Stimulated activated memory B cell treated with anti-CD40 and anti-IgM and Interleukin-4, amounts not matched to agents 10 μg/mL and 1 μg/mL and 100 μg/mL, for 72 hours (primary cell): ENCODE measurements at regions not wholly inside any gene's neighbourhood (a gene's known extent, or its start where the extent isn't known, plus 50 kb on each side); places are given as distances from the start of the nearest gene placed in this dataset.

Experiments used
- ATAC-seq: fragments of 150-1000 bp; cut with Tn5 transposase; 2 replicates; pipeline ENCODE4 v1.10.0; 2021
- H3K27ac Mint-ChIP-seq: one replicate; pipeline ENCODE4 v1.8.0; 2022; ENCODE audit warnings: mild to moderate bottlenecking, mixed read lengths
- H3K27me3 Mint-ChIP-seq: one replicate; pipeline ENCODE4 v1.8.0; 2022; ENCODE audit warnings: mixed read lengths
- H3K36me3 Mint-ChIP-seq: one replicate; pipeline ENCODE4 v1.8.0; 2022; ENCODE audit warnings: mixed read lengths
- H3K4me1 Mint-ChIP-seq: one replicate; pipeline ENCODE4 v1.8.0; 2022; ENCODE audit warnings: mixed read lengths
- H3K4me3 Mint-ChIP-seq: one replicate; pipeline ENCODE4 v1.8.0; 2022; ENCODE audit warnings: mild to moderate bottlenecking, moderate library complexity, mixed read lengths
- H3K9me3 Mint-ChIP-seq: one replicate; pipeline ENCODE4 v1.8.0; 2022; ENCODE audit warnings: mixed read lengths

DNA sequence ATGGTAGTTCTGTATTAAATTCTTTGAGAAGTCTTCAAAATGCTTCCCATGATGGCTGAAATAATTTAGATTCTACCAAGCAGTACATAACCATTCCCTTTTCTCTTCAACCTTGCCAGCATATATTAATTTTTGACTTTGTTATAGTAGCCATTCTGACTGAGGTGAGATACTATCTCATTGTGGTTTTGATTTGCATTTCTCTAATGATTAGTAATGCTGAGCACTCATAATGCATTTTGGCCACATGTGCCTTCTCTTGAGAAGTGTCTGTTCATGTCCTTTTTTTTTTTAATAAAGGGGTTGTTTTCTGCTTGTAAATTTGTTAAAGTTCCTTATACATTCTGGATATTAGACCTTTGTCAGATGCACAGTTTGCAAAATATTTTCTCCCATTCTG, 173.9 kb downstream of the CALCRL start:
- Mint-ChIP-seq H3K9me3 (peaks cover 8% of the 10 kb centered on the region), H3K4me1 (no peaks in the 10 kb centered on the region), H3K36me3 (no peaks in the 10 kb centered on the region), H3K4me3 (no peak overlapping the region), H3K27me3 (no peaks in the 10 kb centered on the region), H3K27ac (no peak overlapping the region)
- ATAC-seq = no peak

DNA sequence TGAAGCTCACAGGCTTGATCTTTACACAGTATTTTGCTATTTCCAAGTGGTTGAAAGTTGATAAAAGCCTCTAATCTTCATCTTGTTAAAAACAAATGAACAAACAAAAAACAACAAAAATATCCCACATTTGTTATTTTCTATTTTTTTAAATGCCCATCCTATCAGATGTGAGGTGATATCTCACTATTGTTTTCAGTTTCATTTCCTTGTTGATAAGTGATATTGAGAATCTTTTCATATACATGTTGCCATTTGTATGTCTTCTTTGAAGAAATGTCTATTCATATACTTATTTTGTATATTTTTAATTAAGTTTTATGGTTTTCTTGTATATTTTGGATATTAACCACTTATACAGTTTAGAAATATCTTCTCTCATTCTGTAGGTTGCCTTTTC, 175.8 kb downstream of the CALCRL start:
- Mint-ChIP-seq H3K9me3 (peaks cover 10% of the 10 kb centered on the region), H3K36me3 (no peaks in the 10 kb centered on the region), H3K4me1 (no peaks in the 10 kb centered on the region), H3K27me3 (no peaks in the 10 kb centered on the region), H3K4me3 (no peak overlapping the region), H3K27ac (no peak overlapping the region)
- ATAC-seq = no peak

DNA sequence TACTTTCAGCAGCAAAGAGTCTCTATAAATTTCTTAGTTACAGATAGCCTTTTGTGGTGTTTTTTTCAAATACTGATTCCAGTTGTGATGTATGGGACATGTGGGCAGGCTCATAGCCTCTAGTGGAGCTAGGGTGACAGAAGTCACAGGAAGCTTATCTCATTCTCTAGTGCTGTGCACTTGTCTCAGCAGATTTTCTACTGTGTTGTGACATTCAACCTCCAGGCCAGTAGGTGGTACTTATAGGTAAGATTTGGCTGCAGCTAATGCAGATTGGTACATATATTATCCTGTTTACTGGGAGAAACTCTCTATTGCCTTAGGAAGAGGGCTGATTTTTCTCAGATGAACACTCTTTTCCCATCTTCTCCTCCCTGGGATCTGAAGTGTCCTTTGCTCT, 176.2 kb downstream of the CALCRL start:
- Mint-ChIP-seq H3K36me3 (no peaks in the 10 kb centered on the region), H3K27me3 (no peaks in the 10 kb centered on the region), H3K4me1 (no peaks in the 10 kb centered on the region), H3K9me3 (peaks cover 10% of the 10 kb centered on the region), H3K4me3 (no peak overlapping the region), H3K27ac (no peak overlapping the region)
- ATAC-seq = no peak

DNA sequence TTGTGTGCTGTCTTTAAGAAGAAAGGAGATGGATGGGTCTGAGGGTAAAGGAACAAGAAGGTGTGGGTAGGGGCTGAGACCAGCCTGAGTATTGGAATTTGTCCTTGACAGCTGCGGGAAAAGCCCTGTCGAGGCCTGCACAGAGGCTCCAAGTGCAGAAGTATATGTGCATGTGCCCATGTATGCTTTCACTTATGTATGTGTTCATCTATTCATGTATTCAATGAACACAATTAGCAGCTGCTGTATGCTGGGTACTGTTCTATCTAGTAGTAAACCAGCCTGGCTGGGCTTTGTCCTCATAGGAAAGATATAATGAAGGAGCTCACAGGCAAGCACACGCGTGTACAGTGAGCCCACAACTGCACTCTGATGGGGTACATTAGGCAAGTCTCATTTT, 181.4 kb downstream of the CALCRL start:
- H3K36me3 Mint-ChIP-seq = no peaks in the 10 kb centered on the region
- no peaks in the 10 kb centered on the region for H3K4me1 Mint-ChIP-seq
- H3K27ac Mint-ChIP-seq = no peak overlapping the region
- H3K9me3 Mint-ChIP-seq = peaks cover 5% of the 10 kb centered on the region
- H3K4me3 Mint-ChIP-seq = no peak overlapping the region
- peak; percentile 24 for ATAC-seq
- no peaks in the 10 kb centered on the region for H3K27me3 Mint-ChIP-seq

DNA sequence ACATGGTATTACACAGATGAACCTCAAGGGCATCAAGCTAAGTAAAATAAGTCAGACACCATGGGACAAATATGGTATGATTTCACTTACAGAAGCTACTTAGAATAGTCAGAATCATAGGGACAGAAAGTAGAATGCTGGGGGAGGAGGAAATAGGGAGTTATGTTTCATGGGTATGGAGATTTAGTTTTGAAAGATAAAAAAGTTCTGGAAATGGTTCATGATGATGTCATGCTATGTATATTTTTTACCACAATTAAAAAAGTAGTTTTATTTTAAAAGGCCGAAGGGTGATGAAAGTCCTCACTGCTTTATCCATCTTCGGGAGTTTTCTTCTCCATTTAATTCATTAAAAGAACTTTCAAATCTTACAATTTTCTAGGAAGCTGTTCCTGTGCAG, 181.9 kb downstream of the CALCRL start:
- no peaks in the 10 kb centered on the region for H3K36me3 Mint-ChIP-seq
- H3K4me3 Mint-ChIP-seq = no peak overlapping the region
- H3K9me3 Mint-ChIP-seq = peaks cover 5% of the 10 kb centered on the region
- H3K27me3 Mint-ChIP-seq = no peaks in the 10 kb centered on the region
- no peak for ATAC-seq
- H3K27ac Mint-ChIP-seq = no peak overlapping the region
- H3K4me1 Mint-ChIP-seq = no peaks in the 10 kb centered on the region

DNA sequence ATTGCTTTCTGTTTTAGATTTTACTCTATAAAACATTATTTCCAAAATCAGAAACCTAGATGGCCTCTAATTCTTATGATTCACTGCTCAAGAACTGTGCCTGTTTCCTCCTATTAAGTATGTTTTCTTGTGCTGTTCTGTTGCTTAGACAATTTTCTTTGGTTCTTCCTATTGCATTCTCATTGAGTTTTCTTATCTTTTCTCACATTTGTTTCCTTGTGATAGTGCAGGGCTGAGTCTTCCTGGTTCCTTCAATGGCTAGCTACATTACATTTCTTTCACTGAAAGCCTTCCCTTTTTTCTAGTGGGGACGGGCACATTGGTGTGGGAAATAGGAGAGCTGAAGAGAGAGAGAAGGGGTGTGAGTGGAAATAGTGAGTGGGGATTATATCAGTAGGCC, 183.4 kb downstream of the CALCRL start:
- Mint-ChIP-seq H3K9me3 (peaks cover 2% of the 10 kb centered on the region), H3K27me3 (no peaks in the 10 kb centered on the region), H3K27ac (no peak overlapping the region), H3K4me1 (no peaks in the 10 kb centered on the region), H3K4me3 (no peak overlapping the region), H3K36me3 (no peaks in the 10 kb centered on the region)
- no peak for ATAC-seq

DNA sequence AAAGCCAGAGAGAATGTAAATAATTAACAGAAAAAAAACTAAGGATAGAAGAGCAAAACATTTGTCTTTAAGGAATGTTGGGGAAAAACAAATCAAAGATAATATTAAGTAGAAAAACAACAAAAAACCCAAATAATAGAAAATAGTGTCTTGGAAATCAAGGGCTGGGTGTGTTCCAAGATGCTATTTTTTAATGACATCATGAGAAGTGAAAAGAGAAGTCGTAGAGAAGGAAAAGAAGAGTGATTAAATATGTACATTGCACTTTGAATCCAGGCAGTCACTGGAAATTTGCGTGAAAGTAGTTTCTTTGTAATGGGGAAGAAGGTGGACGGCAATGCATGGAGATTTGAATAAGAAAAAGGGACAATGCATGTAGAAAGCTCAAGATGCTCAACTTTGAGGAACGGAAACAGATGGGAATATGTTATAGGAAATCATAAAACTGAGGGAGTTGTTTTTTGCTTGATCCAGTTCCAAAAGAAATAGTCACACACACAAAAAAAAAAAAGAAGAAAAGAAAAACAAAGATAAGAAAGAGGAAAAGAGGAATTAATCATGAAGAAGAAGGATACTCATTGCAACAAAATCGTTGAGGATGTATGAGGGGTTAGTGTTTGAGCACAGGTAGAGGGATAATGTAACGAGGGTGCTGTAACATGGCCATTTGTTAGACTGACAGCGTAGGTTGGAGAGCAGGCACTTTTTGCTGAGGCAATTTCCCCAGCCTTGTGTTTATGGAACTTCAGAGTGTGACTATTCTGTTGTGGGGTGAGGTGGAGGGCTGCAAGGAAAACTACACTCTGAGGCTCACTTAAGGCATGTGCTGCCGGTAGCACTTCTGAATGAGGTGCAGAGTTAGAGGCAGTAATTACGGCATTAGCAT, 184.1 kb downstream of the CALCRL start:
- Mint-ChIP-seq H3K27ac (no peak overlapping the region), H3K4me1 (no peaks in the 10 kb centered on the region), H3K9me3 (peaks cover 2% of the 10 kb centered on the region), H3K4me3 (no peak overlapping the region), H3K27me3 (no peaks in the 10 kb centered on the region), H3K36me3 (no peaks in the 10 kb centered on the region)
- no peak for ATAC-seq

DNA sequence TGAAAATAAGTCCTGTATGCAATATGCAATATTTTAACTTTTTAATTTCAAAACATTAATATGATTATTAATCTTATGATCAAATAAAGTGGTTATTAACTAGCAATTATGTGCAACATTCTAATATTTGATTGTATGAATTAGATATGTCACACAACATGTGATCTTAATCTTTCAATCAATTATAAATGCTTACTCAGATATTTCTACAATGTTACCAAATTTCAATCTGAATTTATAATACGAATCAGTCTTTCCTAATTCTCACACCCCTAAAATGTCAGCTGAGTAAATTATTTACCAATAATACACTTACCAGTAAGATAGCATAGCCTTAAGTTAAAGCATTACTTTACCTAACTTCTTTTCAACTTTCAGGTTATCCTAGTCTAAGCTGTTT, 186.3 kb downstream of the CALCRL start:
- no peaks in the 10 kb centered on the region for H3K27me3 Mint-ChIP-seq
- no peak overlapping the region for H3K27ac Mint-ChIP-seq
- no peaks in the 10 kb centered on the region for H3K9me3 Mint-ChIP-seq
- ATAC-seq = no peak
- H3K4me1 Mint-ChIP-seq = no peaks in the 10 kb centered on the region
- no peak overlapping the region for H3K4me3 Mint-ChIP-seq
- H3K36me3 Mint-ChIP-seq = no peaks in the 10 kb centered on the region

DNA sequence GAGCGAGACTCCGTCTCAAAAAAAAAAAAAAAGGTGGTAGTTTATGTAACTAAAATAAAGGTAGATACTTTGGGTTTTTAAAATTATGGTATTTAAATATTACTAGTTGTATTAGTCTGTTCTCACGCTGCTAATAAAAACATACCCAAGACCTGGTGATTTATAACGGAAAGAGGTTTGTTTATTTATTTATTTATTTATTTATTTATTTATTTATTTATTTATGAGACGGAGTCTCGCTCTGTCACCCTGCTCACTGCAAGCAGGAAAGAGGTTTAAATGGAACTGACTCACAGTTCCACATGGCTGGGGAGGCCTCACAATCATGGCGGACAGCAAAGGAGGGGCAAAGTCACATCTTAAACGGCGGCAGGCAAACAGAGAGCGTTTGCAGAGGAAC, 196.0 kb downstream of the CALCRL start:
- H3K4me1 Mint-ChIP-seq = no peaks in the 10 kb centered on the region
- H3K27ac Mint-ChIP-seq = no peak overlapping the region
- H3K27me3 Mint-ChIP-seq = no peaks in the 10 kb centered on the region
- no peaks in the 10 kb centered on the region for H3K36me3 Mint-ChIP-seq
- H3K4me3 Mint-ChIP-seq = no peak overlapping the region
- ATAC-seq = no peak
- no peaks in the 10 kb centered on the region for H3K9me3 Mint-ChIP-seq

DNA sequence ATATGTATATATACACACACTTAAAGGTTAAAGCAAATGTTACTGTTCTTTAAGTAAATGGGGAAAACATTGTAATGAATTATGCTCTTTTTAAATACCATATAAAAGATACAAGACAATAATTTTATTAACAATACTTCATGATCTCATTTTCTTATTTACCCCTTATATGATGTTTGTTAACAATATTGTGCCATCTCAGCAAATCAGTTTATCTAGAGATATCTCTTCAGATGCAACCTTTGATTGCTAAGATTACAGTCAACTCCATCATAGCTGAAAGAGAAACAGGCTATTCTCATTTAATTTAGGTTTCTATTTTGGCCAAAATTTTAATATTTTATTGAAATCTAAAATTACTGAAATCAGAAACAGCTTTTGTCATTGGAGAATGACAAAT, 197.9 kb downstream of the CALCRL start:
- Mint-ChIP-seq H3K4me3 (no peak overlapping the region), H3K27me3 (no peaks in the 10 kb centered on the region), H3K36me3 (no peaks in the 10 kb centered on the region), H3K4me1 (no peaks in the 10 kb centered on the region), H3K27ac (no peak overlapping the region), H3K9me3 (no peaks in the 10 kb centered on the region)
- ATAC-seq = no peak

DNA sequence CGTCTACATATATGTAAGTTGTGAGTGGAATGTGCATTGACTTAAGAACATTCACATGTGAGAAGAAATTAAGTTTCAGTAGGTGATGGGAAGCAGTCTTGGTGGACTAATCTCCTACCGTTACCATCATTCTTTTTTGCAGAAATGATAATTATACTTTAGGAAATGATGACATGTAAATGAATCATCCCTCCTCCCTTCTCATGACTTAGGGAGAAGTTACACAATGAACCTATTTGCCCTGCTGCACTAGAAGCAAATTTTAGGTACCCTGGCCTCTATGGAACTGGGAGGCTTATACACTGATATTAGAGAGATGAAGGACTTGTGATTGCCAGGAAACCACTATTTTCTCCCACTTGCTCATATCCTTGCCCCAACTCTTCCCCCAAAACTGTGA, 214.2 kb downstream of the CALCRL start:
- H3K27me3 Mint-ChIP-seq = no peaks in the 10 kb centered on the region
- H3K4me1 Mint-ChIP-seq = no peaks in the 10 kb centered on the region
- peaks cover 2% of the 10 kb centered on the region for H3K9me3 Mint-ChIP-seq
- no peak overlapping the region for H3K27ac Mint-ChIP-seq
- H3K4me3 Mint-ChIP-seq = no peak overlapping the region
- no peak for ATAC-seq
- no peaks in the 10 kb centered on the region for H3K36me3 Mint-ChIP-seq

DNA sequence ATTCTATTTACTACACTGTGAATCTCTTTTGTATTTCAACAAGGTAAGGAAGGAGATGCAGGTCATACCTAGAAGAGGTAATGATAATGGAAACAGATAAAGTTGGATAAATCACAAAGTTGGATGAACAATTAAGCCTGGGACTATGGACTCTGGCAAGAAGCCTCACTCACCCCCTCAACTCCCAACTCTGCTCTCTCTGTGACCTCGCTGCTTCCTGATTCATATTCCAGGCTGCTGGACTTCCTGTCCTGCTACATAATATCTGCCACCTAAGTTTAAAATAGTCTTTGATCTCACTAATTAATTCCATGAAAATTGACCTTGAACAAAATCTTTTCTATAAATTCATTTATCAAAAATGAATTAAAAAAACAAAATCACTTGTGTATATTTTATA, 215.3 kb downstream of the CALCRL start:
- Mint-ChIP-seq H3K4me1 (no peaks in the 10 kb centered on the region), H3K27ac (no peak overlapping the region), H3K27me3 (no peaks in the 10 kb centered on the region), H3K4me3 (no peak overlapping the region), H3K9me3 (peaks cover 2% of the 10 kb centered on the region), H3K36me3 (no peaks in the 10 kb centered on the region)
- ATAC-seq = no peak

DNA sequence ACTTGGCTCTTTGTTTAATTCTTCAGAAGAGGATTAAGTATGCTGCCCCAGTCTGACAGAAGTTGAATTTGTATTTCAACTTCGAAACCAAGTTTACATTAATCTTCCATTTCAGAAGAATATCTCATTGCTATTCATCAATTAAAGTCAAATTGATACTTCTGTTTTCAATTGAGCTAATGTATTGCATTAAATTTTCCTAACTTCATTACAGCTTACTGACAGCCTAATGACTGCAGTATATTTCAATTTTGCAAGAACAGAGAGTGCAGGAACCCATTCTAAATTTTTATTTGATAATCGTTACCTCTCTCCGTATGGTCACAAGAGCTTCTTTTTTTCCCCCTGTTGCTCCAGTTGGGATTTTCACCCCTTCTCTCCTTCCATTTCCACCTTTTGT, 218.0 kb downstream of the CALCRL start:
- H3K4me3 Mint-ChIP-seq = no peak overlapping the region
- H3K27me3 Mint-ChIP-seq = no peaks in the 10 kb centered on the region
- H3K36me3 Mint-ChIP-seq = no peaks in the 10 kb centered on the region
- no peak for ATAC-seq
- peaks cover 2% of the 10 kb centered on the region for H3K9me3 Mint-ChIP-seq
- no peaks in the 10 kb centered on the region for H3K4me1 Mint-ChIP-seq
- H3K27ac Mint-ChIP-seq = no peak overlapping the region

DNA sequence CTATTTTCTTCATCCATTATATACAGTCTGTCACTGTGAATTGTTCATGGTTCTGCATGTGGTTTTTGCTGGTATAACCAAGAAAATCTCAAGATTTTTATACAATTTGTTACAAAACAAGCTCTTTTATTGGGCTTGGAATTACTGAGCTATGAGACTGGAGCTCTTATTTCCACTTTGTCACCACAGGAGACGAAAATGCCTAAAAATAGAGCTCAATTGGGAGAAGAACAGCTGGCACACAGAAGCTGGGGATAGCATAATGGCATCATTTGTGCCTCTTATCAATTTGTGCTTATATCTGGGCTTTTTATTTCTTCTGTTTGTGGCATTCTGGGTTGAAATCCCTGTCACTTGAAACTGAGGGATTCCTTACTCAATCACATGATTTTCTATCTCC, 219.1 kb downstream of the CALCRL start:
- no peaks in the 10 kb centered on the region for H3K27me3 Mint-ChIP-seq
- H3K4me3 Mint-ChIP-seq = no peak overlapping the region
- H3K9me3 Mint-ChIP-seq = peaks cover 2% of the 10 kb centered on the region
- H3K27ac Mint-ChIP-seq = no peak overlapping the region
- H3K4me1 Mint-ChIP-seq = no peaks in the 10 kb centered on the region
- ATAC-seq = no peak
- no peaks in the 10 kb centered on the region for H3K36me3 Mint-ChIP-seq

DNA sequence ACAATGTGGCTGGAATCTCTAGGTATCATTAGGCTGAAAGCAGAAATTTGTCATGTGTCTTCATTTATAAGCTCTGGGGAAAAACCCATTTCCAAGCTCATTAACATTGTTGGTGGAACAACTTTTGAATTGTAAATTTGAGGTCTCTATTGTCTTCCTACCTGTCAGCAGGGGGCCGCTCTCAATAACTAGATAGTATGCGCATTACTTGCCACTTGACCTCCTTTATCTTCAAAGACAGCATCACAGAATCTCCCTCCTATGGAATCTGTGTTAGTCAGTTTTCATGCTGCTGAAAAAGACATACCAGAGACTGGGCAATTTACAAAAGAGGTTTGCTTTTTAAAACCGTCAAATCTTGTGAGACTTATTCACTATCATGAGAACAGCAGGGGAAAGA, 223.1 kb downstream of the CALCRL start:
- Mint-ChIP-seq H3K36me3 (no peaks in the 10 kb centered on the region), H3K27me3 (no peaks in the 10 kb centered on the region), H3K4me1 (no peaks in the 10 kb centered on the region), H3K4me3 (no peak overlapping the region), H3K27ac (no peak overlapping the region), H3K9me3 (no peaks in the 10 kb centered on the region)
- ATAC-seq = no peak

DNA sequence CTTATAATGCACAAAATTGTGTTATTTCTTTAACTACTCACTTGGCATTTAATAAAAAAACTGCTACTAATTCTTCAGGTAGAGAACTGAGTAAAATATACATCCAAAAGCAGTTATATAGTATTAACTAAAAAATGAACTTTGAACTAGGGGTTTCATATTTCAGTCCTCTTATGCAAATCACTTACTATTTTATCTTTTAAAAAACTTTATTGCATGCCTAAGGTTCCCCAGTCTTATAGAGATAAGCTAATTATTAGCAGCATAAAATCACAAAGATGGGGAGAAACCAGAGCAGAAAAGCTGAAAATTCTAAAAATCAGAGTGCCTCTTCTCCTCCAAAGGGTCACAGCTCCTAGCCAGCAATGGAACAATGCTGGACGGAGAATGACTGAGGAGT, 228.0 kb downstream of the CALCRL start:
- no peak overlapping the region for H3K27ac Mint-ChIP-seq
- no peaks in the 10 kb centered on the region for H3K4me1 Mint-ChIP-seq
- H3K36me3 Mint-ChIP-seq = no peaks in the 10 kb centered on the region
- no peak overlapping the region for H3K4me3 Mint-ChIP-seq
- ATAC-seq = no peak
- H3K27me3 Mint-ChIP-seq = no peaks in the 10 kb centered on the region
- no peaks in the 10 kb centered on the region for H3K9me3 Mint-ChIP-seq
